Embryonic facial prominence (tissue), 1 donor: ENCODE measurements at regions not wholly inside any gene's neighbourhood (a gene's known extent, or its start where the extent isn't known, plus 50 kb on each side); places are given as distances from the start of the nearest gene placed in this dataset.
"Not testable (repeated sequence)": the region's sequence is repeated elsewhere in the genome, so short reads cannot be mapped to it uniquely, and the experiment has no call there.

Experiments used
- DNase-seq: peaks from one replicate; pipeline ENCODE4 v3.0.0-alpha.2; 2016; ENCODE audit errors: extremely low spot score

GRCh38 chr5:174550026-174550425 lies 174.4 kb upstream of the MSX2 start:
- DNase-seq = no peak

DNA sequence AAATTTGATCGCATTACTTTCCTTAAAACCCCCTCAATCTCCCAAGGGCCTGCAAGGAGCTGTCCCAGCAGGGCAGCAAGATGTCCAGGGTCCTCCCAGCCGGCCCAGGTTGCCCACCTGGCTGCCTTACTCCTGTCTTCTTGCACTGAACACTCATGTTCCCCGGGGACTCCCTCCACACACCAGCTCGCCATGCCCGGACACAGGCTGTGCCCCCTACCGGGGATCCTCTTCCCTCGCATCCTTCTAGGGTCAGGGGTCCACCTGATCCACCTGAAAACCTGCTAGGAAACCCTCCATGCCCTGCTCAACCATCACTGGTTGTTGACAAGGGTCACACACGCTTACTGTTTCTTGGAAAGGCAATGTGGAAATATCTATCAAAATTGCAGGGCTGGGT lies 172.0 kb upstream of the MSX2 start:
- DNase-seq = no peak

GRCh38 chr5:174553556-174553955 lies 170.8 kb upstream of the MSX2 start:
- no peak for DNase-seq

DNA sequence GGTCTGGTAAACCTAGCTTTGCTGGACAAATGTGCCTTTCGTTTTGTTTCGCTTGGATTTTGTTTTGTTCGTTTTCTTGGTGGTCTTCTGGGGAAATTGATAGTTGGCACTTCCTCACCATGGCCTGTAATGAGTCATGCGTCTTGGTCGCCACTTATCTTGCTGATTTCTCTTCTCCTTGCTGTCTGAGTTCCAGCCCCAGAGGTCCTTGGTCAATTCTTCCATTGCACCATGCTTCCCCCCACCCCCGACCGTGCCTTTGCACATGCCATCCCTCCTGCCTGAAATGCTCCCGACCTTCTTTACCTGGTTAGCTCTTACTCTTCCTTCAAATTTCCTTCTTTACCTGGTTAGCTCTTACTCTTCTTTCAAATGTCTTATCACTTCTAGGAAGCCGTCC lies 168.7 kb upstream of the MSX2 start:
- DNase-seq = no peak

DNA sequence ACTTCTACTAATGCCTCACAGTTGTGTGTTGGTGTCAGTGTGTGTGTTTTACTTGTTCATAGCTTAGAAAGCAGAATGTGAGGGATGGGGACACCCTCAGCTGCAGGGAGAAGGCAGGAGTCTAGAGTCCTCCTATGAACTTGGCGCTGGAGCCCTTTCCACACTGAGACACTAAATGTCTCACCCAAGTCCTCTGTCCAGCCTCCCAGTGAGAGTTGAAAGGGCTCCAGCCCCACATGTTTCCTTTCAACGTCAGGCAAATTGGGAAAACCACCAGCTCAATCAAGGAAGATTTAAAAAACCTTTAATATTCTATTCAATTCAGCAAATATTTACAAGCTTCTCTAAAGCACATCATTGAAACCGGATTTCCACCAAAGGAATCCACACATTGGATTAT lies 167.6 kb upstream of the MSX2 start:
- no peak for DNase-seq

DNA sequence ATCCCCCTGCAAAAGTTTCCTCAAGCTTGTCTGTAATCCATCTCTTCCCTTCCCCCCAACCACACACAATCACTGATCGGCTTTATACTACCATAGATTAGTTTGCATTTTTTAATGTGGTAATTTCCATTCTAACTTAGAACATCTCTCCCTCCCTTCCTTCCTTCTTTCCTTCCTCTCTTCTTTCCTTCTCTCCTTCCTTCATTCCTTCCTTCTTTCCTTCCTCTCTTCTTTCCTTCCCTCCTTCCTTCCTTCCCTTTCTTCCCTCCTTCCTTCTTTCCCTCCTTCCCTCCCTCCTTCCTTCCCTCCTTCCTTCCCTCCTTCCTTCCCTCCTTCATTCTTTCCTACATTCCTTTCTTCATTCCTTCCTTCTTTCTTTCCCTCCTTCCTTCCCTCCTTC lies 166.2 kb upstream of the MSX2 start:
- DNase-seq = no peak

DNA sequence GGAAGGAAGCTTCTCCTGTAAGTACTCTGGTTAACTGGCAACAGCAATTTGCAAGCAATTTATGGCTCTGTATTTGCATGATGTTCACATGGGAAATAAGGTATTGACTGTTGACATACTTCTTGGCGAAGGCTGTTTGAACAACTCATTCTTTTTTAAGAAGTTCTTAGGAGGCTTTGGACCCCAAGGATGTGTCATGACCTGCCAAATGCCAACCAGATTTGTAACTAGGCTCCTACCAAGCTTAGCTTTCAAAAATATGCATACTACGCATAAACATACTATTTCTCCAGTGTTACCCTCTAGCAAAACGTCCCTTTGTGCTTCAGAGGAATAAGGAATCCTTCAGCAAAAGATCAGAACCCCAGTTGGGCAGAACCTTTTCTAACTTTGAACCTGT lies 165.2 kb upstream of the MSX2 start:
- DNase-seq = no peak

- no peak for DNase-seq
These were observed 164.8 kb upstream of the MSX2 start for GRCh38 chr5:174559566-174560090.

DNA sequence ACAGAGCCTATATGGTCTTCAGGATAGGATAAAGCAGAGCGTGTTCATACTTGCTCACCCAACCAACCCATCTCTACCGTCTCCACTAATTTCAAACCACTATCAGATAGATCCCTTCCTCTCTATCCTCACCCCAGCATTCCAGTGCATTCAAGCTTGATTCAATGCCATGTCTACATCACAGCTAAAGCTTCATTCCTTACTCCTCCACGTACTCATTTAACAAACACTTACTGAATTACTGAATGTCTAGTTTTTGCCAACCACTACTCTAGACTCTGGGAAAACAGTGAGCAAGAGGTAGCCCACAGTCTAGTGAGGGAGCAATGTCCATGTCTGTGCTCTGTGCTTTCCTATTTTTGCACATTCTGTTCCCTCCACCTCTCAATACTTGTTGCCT lies 163.5 kb upstream of the MSX2 start:
- no peak for DNase-seq

GRCh38 chr5:174563040-174563439 lies 161.3 kb upstream of the MSX2 start:
- DNase-seq = not testable (repeated sequence)

DNA sequence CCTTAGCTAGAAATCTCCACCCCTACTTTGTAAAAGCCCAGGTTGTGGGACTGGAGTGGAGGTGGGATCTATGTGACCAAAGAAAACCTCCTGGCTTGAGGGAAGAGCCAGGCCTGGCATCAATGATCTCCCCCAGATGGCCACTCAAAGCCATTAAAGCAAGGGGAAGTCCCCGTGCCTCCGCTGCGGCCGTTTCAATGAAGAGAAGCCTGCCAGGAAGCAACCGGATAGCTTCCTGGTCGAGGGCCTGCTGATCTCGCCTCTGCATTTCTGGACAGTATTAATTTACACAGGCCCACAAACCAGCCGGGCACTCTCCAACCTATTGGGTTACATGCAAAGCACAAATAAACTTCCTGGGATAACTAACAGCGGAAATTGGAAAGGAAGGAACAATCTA lies 160.5 kb upstream of the MSX2 start:
- no peak for DNase-seq

- DNase-seq = no peak
These were observed 156.8 kb upstream of the MSX2 start for GRCh38 chr5:174567506-174568141.

- no peak for DNase-seq
These were observed 153.7 kb upstream of the MSX2 start for GRCh38 chr5:174570662-174571061.

DNA sequence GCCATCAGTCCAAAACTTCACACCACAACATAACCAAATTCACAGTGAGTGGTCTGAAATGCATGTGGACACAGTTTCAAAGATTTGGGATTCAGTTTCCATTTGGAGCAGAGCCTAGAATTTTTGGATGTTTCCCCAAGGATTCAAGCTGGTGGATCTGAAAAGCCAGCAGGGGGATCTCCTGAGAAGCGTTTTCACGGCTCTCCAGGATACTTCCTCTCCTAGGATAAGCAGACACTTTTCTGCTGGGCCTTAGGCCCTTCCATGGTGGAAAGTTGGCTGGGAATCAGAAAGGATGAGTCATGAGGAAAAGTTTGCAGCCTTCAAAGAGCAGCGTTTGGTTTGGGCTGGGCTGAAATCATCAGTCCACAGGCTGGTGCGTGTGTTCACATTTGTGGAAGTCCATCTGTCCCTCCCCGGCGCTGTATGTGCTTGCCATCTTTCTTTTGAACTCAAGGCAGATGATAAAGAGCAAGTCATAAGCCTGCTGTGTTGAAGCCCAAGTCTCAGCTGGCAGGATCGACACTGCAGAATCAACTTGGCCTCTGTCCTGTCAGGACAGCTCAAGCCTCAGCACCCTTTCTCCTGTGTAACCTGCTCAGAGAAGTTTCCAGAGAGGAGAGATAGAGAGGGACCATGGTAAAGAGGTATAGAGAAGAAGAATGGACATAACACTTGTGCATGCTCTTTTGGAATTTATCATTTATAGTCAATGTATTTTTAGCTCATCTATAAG lies 152.6 kb upstream of the MSX2 start:
- DNase-seq = peak; percentile 73

- DNase-seq = no peak
These were observed 151.8 kb upstream of the MSX2 start for GRCh38 chr5:174572591-174572990.

DNA sequence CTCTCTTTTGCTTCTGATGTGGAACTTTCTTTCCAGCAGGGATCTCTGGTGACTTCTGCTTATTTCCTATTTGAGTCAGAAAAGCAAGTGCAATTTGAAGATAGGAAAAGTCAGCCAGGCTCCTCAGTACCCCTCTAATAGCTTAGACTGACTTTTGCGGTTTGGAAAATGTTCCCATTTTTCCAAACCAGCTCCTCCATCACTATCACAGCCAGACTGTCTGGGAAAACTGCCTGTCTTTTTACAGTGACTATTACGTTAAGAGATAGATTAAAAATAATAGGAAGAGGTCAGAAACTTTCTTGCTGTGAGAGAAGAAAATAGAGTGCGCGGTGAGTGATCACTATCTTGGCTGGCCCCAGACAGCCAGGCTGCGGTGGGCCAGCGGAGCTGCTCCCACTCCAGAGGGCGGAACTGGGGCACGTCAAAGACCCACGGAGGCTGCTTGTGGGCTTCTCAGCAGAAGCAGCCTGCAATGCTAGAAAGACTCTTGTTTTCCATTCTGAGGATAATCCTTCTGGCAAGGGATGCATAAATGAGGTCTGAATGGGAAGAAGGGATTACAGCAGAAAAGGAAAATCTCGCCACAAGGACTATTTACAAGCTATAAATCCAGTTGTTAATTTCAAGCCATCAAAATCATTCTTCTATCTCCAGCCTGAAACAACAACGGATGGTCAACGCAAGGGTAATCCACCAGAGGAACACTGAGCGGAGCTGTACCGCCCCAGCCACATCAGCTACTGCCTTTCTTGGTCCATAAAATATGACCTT lies 151.0 kb upstream of the MSX2 start:
- no peak for DNase-seq

- no peak for DNase-seq
These were observed 149.3 kb upstream of the MSX2 start for GRCh38 chr5:174575043-174575442.

- DNase-seq = no peak
These were observed 148.3 kb upstream of the MSX2 start for GRCh38 chr5:174576042-174576441.

DNA sequence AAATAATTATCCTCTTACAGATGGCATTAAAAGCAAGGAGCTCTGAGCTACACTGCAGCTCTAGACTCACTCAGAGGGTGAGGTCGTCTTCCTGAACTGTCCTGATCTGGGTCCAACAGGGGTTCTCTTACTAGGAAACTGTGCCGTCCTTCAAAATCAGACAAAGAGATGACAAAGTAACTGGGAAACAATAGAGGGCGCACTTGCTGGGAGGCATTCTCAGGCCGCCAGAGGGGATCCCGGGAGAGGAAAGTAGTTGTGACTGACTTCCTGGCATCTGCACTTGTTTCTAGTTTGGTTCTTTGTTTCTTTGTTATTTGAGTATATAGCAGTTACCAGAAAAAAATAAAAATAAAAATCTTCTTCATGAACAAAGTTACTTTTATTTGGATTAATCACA lies 142.9 kb upstream of the MSX2 start:
- no peak for DNase-seq

GRCh38 chr5:174581894-174582293 lies 142.5 kb upstream of the MSX2 start:
- DNase-seq = no peak

DNA sequence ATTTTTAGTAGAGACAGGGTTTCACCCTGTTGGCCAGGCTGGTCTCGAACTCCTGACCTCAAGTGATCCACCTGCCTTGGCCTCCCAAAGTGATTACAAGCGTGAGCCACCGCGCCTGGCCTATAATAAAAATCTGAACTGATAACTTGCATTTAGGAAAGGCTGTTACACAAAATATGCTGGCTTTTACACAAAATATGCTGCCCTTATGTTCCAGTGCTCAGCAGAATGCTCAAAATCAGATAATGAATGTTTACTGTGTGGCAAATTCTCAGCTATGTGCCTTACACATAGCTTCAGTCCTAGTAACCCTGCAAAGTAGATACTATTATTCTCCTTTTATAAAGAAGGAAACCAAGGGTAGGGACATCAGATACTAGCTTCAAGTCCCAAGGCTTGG lies 141.3 kb upstream of the MSX2 start:
- DNase-seq = no peak

- DNase-seq = no peak
These were observed 138.9 kb upstream of the MSX2 start for GRCh38 chr5:174585472-174585871.

GRCh38 chr5:174586163-174586562 lies 138.2 kb upstream of the MSX2 start:
- not testable (repeated sequence) for DNase-seq
